ENCODE measurements at regions not wholly inside any gene's neighbourhood (a gene's known extent, or its start where the extent isn't known, plus 50 kb on each side); places are given as distances from the start of the nearest gene placed in this dataset.

GRCh38 chr18:61989138-61989537, 96.3 kb upstream of the RNF152 start:
- Histone ChIP-seq H3K79me2 (ENCODE audit: control insufficient read depth, insufficient read depth, low read length) (no peaks in the 10 kb centered on the region), H3K4me2 (ENCODE audit: extremely low read depth, insufficient read depth, low read length) (no peak overlapping the region), H3K36me3 (ENCODE audit: control insufficient read depth, insufficient read depth, low read length) (no peaks in the 10 kb centered on the region), H3K27me3 (ENCODE audit: control insufficient read depth, insufficient read depth, low read length) (no peaks in the 10 kb centered on the region), H2AFZ (ENCODE audit: low read length) (no peak overlapping the region), H4K20me1 (ENCODE audit: control insufficient read depth, extremely low read depth, insufficient read depth, low read length) (no peaks in the 10 kb centered on the region), H3K9me3 (ENCODE audit: control insufficient read depth, insufficient read depth, low read depth, low read length) (no peaks in the 10 kb centered on the region), H3K4me1 (ENCODE audit: control insufficient read depth, extremely low read depth, insufficient read depth, low read length) (peaks cover 25% of the 10 kb centered on the region), H3K9ac (ENCODE audit: insufficient read depth, low read length) (no peak overlapping the region), H3K4me3 (replicated peaks in 1 of 4; ENCODE audit: control extremely low read depth in 1 of 4, insufficient read depth in 1 of 4, low read depth in 3 of 4, low read length in 4 of 4) (no peak overlapping the region), H3K27ac (ENCODE audit: insufficient read depth, low read length) (no peak overlapping the region)
- DNase-seq (ENCODE audit: low read depth in 2 of 2): no peak
- no peak for TF ChIP-seq CTCF (conservative IDR thresholded peaks at IDR 0.05 in 1 of 2, IDR thresholded peaks at IDR 0.05 in 1 of 2; ENCODE audit: low read depth in 1 of 2, low read length in 2 of 2)
- TF ChIP-seq EZH2 (IDR thresholded peaks at IDR 0.05; ENCODE audit: low read length, missing control alignments): no peak

- no peaks in the 10 kb centered on the region for H3K27me3 ChIP-seq (ENCODE audit: control insufficient read depth, insufficient read depth, low read length)
- no peaks in the 10 kb centered on the region for H4K20me1 ChIP-seq (ENCODE audit: control insufficient read depth, extremely low read depth, insufficient read depth, low read length)
- no peak overlapping the region for H3K9ac ChIP-seq (ENCODE audit: insufficient read depth, low read length)
- H3K27ac ChIP-seq (ENCODE audit: insufficient read depth, low read length): no peak overlapping the region
- peak in 1 of 2 donors; percentile 51 for DNase-seq (ENCODE audit: low read depth in 2 of 2)
- no peak overlapping the region for H3K4me3 ChIP-seq (replicated peaks in 1 of 4; ENCODE audit: control extremely low read depth in 1 of 4, insufficient read depth in 1 of 4, low read depth in 3 of 4, low read length in 4 of 4)
- H2AFZ ChIP-seq (ENCODE audit: low read length): no peak overlapping the region
- H3K4me2 ChIP-seq (ENCODE audit: extremely low read depth, insufficient read depth, low read length): no peak overlapping the region
- no peaks in the 10 kb centered on the region for H3K79me2 ChIP-seq (ENCODE audit: control insufficient read depth, insufficient read depth, low read length)
- no peaks in the 10 kb centered on the region for H3K36me3 ChIP-seq (ENCODE audit: control insufficient read depth, insufficient read depth, low read length)
- no peaks in the 10 kb centered on the region for H3K9me3 ChIP-seq (ENCODE audit: control insufficient read depth, insufficient read depth, low read depth, low read length)
- peaks cover 17% of the 10 kb centered on the region for H3K4me1 ChIP-seq (ENCODE audit: control insufficient read depth, extremely low read depth, insufficient read depth, low read length)
- no peak for TF ChIP-seq CTCF (conservative IDR thresholded peaks at IDR 0.05 in 1 of 2, IDR thresholded peaks at IDR 0.05 in 1 of 2; ENCODE audit: low read depth in 1 of 2, low read length in 2 of 2)
- no peak for TF ChIP-seq EZH2 (IDR thresholded peaks at IDR 0.05; ENCODE audit: low read length, missing control alignments)
Observed at GRCh38 chr18:61988100-61988499, 95.3 kb upstream of the RNF152 start.

GRCh38 chr18:61985681-61986080, 92.9 kb upstream of the RNF152 start:
- Histone ChIP-seq H3K27me3 (ENCODE audit: control insufficient read depth, insufficient read depth, low read length) (no peaks in the 10 kb centered on the region), H3K79me2 (ENCODE audit: control insufficient read depth, insufficient read depth, low read length) (no peaks in the 10 kb centered on the region), H3K4me3 (replicated peaks in 1 of 4; ENCODE audit: control extremely low read depth in 1 of 4, insufficient read depth in 1 of 4, low read depth in 3 of 4, low read length in 4 of 4) (no peak overlapping the region), H3K27ac (ENCODE audit: insufficient read depth, low read length) (no peak overlapping the region), H3K4me1 (ENCODE audit: control insufficient read depth, extremely low read depth, insufficient read depth, low read length) (no peaks in the 10 kb centered on the region), H3K9ac (ENCODE audit: insufficient read depth, low read length) (no peak overlapping the region), H3K36me3 (ENCODE audit: control insufficient read depth, insufficient read depth, low read length) (no peaks in the 10 kb centered on the region), H4K20me1 (ENCODE audit: control insufficient read depth, extremely low read depth, insufficient read depth, low read length) (no peaks in the 10 kb centered on the region), H3K9me3 (ENCODE audit: control insufficient read depth, insufficient read depth, low read depth, low read length) (no peaks in the 10 kb centered on the region), H3K4me2 (ENCODE audit: extremely low read depth, insufficient read depth, low read length) (no peak overlapping the region), H2AFZ (ENCODE audit: low read length) (no peak overlapping the region)
- DNase-seq (ENCODE audit: low read depth in 2 of 2): no peak
- TF ChIP-seq EZH2 (IDR thresholded peaks at IDR 0.05; ENCODE audit: low read length, missing control alignments): no peak
